NB4 (cell line): ENCODE measurements at regions not wholly inside any gene's neighbourhood (a gene's known extent, or its start where the extent isn't known, plus 50 kb on each side); places are given as distances from the start of the nearest gene placed in this dataset.

Experiments
- DNase-seq: peaks from one replicate; pipeline ENCODE4 v3.0.0; 2010; ENCODE audit warnings: low read depth
- H3K4me3 ChIP-seq: one replicate; pipeline ENCODE4 v1.5.1; 2011; ENCODE audit warnings: mild to moderate bottlenecking, low read depth, low read length, moderate library complexity
- MYC ChIP-seq: IDR thresholded peaks from 2 replicates; pipeline ENCODE4 v1.6.1; 2011; ENCODE audit warnings: low read depth, low read length
- POLR2A ChIP-seq: IDR thresholded peaks from 2 replicates; pipeline ENCODE4 v1.6.1; 2011; ENCODE audit warnings: mild to moderate bottlenecking; ENCODE audit not compliant: insufficient read length; ENCODE audit errors: extremely low read depth
- TF ChIP-seq, protein P1 (sequence below): IDR thresholded peaks from 2 replicates; pipeline ENCODE4 v1.6.1; 2011; ENCODE audit warnings: low read depth, low read length
- TF ChIP-seq, protein P2 (sequence below): IDR thresholded peaks from one replicate; pipeline ENCODE4 v1.5.1; 2012; ENCODE audit warnings: low read depth, low read length

DNA sequence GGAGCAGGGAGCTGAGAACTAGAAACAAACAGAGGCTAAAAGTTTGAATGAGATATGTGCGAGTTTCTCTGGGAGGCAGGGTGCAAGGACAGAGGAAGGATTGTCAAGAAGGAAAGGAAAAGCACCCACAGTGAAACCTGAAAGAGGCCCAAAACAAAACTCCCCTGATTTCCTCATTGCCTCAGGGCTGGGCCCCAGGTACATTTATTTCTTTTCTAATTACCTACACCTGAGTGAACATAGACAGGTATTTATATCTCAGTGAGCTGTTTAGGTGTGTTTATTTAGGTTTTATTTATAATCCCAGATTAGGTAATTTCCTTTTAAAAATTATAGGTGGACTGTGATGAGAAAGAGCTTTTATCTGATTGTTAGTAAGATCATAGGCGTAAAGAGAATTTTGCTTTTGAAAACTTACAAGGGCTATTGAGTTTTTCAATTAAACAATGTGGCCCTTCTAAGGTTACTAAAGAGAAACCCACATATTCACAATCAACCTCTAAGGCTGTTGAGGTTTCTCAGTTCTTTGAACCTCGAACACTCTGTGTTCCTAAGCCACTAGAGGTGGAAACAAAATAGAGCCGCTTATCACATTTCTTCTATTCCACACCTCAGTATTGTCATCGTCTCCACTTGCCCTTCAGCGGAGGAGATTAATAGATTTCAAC, 344.8 kb downstream of the ZNF608 start:
- TF ChIP-seq POLR2A (no peak), MYC (no peak)
- TF ChIP-seq, protein P1, sequence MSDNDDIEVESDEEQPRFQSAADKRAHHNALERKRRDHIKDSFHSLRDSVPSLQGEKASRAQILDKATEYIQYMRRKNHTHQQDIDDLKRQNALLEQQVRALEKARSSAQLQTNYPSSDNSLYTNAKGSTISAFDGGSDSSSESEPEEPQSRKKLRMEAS, result no peak
- TF ChIP-seq, protein P2, sequence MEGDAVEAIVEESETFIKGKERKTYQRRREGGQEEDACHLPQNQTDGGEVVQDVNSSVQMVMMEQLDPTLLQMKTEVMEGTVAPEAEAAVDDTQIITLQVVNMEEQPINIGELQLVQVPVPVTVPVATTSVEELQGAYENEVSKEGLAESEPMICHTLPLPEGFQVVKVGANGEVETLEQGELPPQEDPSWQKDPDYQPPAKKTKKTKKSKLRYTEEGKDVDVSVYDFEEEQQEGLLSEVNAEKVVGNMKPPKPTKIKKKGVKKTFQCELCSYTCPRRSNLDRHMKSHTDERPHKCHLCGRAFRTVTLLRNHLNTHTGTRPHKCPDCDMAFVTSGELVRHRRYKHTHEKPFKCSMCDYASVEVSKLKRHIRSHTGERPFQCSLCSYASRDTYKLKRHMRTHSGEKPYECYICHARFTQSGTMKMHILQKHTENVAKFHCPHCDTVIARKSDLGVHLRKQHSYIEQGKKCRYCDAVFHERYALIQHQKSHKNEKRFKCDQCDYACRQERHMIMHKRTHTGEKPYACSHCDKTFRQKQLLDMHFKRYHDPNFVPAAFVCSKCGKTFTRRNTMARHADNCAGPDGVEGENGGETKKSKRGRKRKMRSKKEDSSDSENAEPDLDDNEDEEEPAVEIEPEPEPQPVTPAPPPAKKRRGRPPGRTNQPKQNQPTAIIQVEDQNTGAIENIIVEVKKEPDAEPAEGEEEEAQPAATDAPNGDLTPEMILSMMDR, result no peak
- DNase-seq, result no peak
- H3K4me3 ChIP-seq, result no peak overlapping the region

DNA sequence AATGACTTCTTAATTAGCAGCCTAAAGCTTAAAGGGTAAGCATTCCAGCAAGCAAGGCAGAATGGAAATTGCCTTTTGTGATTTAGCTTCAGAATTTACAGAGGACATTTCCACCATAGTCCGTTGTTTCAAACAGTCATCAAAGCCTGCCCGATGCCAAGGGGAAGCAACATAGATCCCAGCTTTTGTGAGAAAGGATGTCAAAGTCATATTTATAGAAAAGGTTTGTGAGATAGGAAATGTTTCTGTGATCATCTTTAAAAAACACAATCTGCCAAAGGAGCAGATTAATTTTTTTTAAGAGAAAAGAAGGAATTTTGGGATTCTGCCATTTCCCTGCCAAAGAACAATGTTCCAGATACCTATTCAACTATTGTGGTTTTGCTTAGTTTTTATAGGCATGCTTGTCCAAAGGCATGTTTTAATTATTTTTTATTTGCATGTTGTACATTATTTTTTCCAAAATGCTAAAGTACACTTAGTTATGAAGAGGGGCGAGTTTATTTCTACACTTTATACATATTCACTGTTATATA, 346.9 kb downstream of the ZNF608 start:
- no peak overlapping the region for H3K4me3 ChIP-seq
- TF ChIP-seq POLR2A (no peak), MYC (no peak)
- TF ChIP-seq, protein P2, result no peak
- TF ChIP-seq, protein P1, result no peak
- no peak for DNase-seq

DNA sequence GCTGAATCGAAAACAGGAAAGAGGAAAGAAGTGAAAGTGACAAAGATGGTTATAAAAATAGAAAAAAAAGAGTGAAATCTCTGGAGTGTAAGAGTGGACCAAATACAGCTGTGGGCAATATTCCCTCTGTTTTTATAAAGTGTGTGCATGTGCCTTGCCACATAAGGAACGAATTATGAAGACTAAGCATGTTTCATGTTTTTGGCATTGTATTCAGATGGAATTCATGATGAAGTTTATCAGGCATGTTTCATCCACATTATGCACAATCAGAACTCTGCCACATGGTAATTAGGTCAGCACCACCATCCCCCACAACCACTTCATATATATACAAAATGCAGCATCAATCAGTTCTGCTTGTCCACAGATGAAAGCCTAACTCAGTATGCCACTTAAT, 348.0 kb downstream of the ZNF608 start:
- TF ChIP-seq, protein P2, result no peak
- TF ChIP-seq MYC (no peak), POLR2A (no peak)
- TF ChIP-seq, protein P1, result no peak
- H3K4me3 ChIP-seq, result no peak overlapping the region
- DNase-seq, result no peak

DNA sequence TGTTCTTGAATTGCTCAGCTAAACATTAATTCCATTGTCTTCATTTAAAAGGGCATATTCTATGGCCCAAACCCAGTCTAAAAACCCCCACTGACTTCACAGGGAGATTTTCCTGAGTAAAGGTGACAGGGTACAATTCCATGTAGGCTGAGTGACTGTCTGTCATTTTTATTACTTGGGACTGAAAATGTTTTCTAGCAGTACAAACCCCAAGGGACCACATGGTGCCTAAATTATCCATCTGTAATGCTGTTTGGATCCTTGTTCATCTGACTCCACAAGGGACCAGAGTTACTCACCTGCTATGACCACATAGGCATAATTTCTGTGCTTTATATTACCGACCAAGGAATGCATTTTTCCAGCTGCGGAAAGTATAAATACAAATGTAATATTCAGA, 349.1 kb downstream of the ZNF608 start:
- TF ChIP-seq, protein P2, result no peak
- no peak for TF ChIP-seq POLR2A
- TF ChIP-seq MYC, result no peak
- TF ChIP-seq, protein P1, result no peak
- no peak overlapping the region for H3K4me3 ChIP-seq
- DNase-seq, result no peak

DNA sequence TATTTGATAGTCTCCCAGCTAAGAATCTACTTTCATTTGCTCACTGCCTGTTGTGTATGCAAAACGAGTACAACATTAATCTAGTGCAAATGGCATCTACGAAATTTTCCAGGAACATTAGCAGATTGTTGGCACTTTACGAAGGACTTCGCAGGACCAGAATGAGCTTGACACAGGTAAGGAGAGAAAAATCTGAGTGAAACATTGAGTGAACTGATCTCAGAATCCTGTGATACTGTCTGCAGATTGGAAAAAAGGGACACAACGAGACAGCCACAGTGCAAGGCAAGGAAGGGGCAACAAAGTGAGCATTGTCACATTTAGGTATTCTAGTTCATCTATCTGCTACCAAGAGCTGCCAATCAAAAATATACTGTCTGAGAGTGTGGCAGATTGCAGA, 350.5 kb downstream of the ZNF608 start:
- TF ChIP-seq POLR2A (no peak), MYC (no peak)
- TF ChIP-seq, protein P1, result no peak
- TF ChIP-seq, protein P2, result no peak
- DNase-seq, result no peak

More for the DNA sequence above, 350.5 kb downstream of the ZNF608 start:
- no peak overlapping the region for H3K4me3 ChIP-seq
